Lung (tissue), 11 donors: ENCODE measurements at regions not wholly inside any gene's neighbourhood (a gene's known extent, or its start where the extent isn't known, plus 50 kb on each side); places are given as distances from the start of the nearest gene placed in this dataset.

ENCODE experiments used
- ATAC-seq: fragments of 200-7000 bp; cut with Tn5 transposase; one replicate; pipeline ENCODE4 v1.9.1; 2020; ENCODE audit warnings: moderate number of reproducible peaks; ENCODE audit not compliant: insufficient read depth, low FRiP score
- DNase-seq, 3 donors: peaks; one replicate each; pipeline ENCODE4 v3.0.0-alpha.2; 2013 to 2017
- H3K27ac ChIP-seq, 2 donors: one replicate each; pipeline ENCODE4 v1.5.1; 2013; ENCODE audit warnings: mild to moderate bottlenecking in 2 of 2, moderate library complexity in 2 of 2, control low read depth in 1 of 2, inconsistent platforms in 1 of 2, low read depth in 1 of 2, low read length in 1 of 2
- H3K27me3 ChIP-seq, 3 donors: one replicate each; pipeline ENCODE4 v1.5.1; 2013; ENCODE audit warnings: low read length in 2 of 3; ENCODE audit not compliant: control insufficient read depth in 3 of 3, insufficient read depth in 3 of 3
- H3K36me3 ChIP-seq, 4 donors: one replicate each; pipeline ENCODE4 v1.5.1; 2013; ENCODE audit warnings: low read length in 4 of 4, mild to moderate bottlenecking in 1 of 4, moderate library complexity in 1 of 4; ENCODE audit not compliant: control insufficient read depth in 4 of 4, insufficient read depth in 4 of 4
- H3K4me1 ChIP-seq, 5 donors: one replicate each; pipeline ENCODE4 v1.5.1; 2013; ENCODE audit warnings: low read length in 5 of 5, mild to moderate bottlenecking in 2 of 5, moderate library complexity in 1 of 5; ENCODE audit not compliant: control insufficient read depth in 5 of 5, insufficient read depth in 5 of 5
- H3K4me3 ChIP-seq: one replicate; pipeline ENCODE4 v1.5.1; 2013; ENCODE audit warnings: mild to moderate bottlenecking, control low read depth, moderate library complexity
- H3K9ac ChIP-seq, 2 donors: one replicate each; pipeline ENCODE4 v1.5.1; 2013; ENCODE audit warnings: low read length in 2 of 2, control low read depth in 1 of 2; ENCODE audit not compliant: insufficient read depth in 1 of 2
- H3K9me3 ChIP-seq, 4 donors: one replicate each; pipeline ENCODE4 v1.5.1; 2013; ENCODE audit warnings: low read length in 3 of 4, mild to moderate bottlenecking in 1 of 4, moderate library complexity in 1 of 4; ENCODE audit not compliant: control insufficient read depth in 4 of 4, insufficient read depth in 3 of 4
- CTCF ChIP-seq: IDR thresholded peaks from 2 replicates; pipeline ENCODE4 v1.5.1; 2012; ENCODE audit warnings: mild to moderate bottlenecking; ENCODE audit errors: control extremely low read depth, extremely low read depth
- WGBS, 2 donors: extraction: QIAGEN DNeasy Blood & Tissue Kit; methylation state at CpG; one replicate each; pipeline ENCODE4 v1.1.7; 2013; 5-methylcytosine and 5-hydroxymethylcytosine counted together
- donor health status: control.
- donor health status: control.
- donor health status: Bipolar disorder and iron deficiency.
- donor health status: healthy.
- donor health status: DM: yes; HTN: yes; CAD: no.

- Histone ChIP-seq H3K27ac (peak overlapping the region in 1 of 2 donors; percentile 76), H3K27me3 (no peaks in the 10 kb centered on the region), H3K4me1 (peaks cover 0 to 21% (median 7%) of the 10 kb centered on the region in 5 donors), H3K36me3 (no peaks in the 10 kb centered on the region), H3K9me3 (peaks cover 0 to 8% (median 2%) of the 10 kb centered on the region in 4 donors), H3K4me3 (no peak overlapping the region), H3K9ac (no peak overlapping the region)
- no peak for ATAC-seq
- 90 to 100% methylated on average over 1 of the region's 1 CpG for WGBS, 2 donors
- TF ChIP-seq CTCF: no peak
- DNase-seq: peak in 1 of 3 donors; percentile 44
Measured at GRCh38 chr12:124665511-124665910, 98.1 kb upstream of the NCOR2 start.

- Histone ChIP-seq H3K4me3 (no peak overlapping the region), H3K9ac (no peak overlapping the region), H3K4me1 (peaks cover 0 to 21% (median 7%) of the 10 kb centered on the region in 5 donors), H3K27ac (peak overlapping the region in 1 of 2 donors; percentile 58), H3K36me3 (no peaks in the 10 kb centered on the region), H3K27me3 (no peaks in the 10 kb centered on the region), H3K9me3 (peaks cover 0 to 8% (median 3%) of the 10 kb centered on the region in 4 donors)
- no peak for DNase-seq
- TF ChIP-seq CTCF: no peak
- WGBS, 2 donors: 54 to 69% methylated on average over 6 of the region's 6 CpGs
- no peak for ATAC-seq
Measured at GRCh38 chr12:124664395-124665111, 97.1 kb upstream of the NCOR2 start.

- TF ChIP-seq CTCF: no peak
- Histone ChIP-seq H3K27ac (no peak overlapping the region), H3K9ac (no peak overlapping the region), H3K27me3 (no peaks in the 10 kb centered on the region), H3K4me1 (peaks cover 0 to 21% (median 7%) of the 10 kb centered on the region in 5 donors), H3K4me3 (no peak overlapping the region), H3K36me3 (no peaks in the 10 kb centered on the region), H3K9me3 (peaks cover 0 to 8% (median 3%) of the 10 kb centered on the region in 4 donors)
- WGBS, 2 donors: 73 to 85% methylated on average over 19 of the region's 19 CpGs
- DNase-seq (no peak), ATAC-seq (no peak)
Measured at GRCh38 chr12:124663771-124664366, 96.5 kb upstream of the NCOR2 start.
